ENCODE measurements at regions not wholly inside any gene's neighbourhood (a gene's known extent, or its start where the extent isn't known, plus 50 kb on each side); places are given as distances from the start of the nearest gene placed in this dataset.

DNA sequence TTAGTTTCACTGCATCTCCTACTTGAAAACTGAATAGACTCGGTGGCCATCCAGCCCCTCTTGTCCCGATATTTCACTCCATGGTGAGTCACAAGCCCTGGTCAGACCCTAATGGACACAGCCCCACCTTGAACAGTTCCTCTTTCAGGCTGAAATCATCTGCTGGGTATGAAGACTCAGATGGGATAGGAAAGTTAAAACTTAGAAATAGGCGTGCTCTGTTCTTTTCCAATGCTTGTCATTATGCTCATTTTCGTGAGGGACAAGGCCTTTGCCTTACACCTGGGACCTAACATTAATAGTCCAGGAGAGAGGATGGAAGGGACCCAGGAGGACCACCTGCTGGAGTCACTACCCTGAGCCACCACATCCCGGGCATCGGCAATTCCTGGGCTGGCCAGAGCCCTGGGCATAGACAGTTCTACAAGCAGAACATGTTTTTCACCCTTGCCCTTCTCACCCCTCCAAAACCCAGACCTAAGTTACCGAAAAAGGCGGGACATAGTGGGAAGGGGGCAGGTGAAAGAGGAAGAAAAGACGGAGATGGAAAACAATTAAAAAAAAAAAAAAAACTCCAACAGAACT is 278.3 kb downstream of the SOX9 start:
- Histone ChIP-seq H3K4me3 (ENCODE audit: low read length) (no peak overlapping the region), H3K36me3 (ENCODE audit: control insufficient read depth, insufficient read depth, low read length) (no peaks in the 10 kb centered on the region), H3K27ac (ENCODE audit: low read length) (no peak overlapping the region), H3K27me3 (ENCODE audit: control insufficient read depth, insufficient read depth, low read length) (no peaks in the 10 kb centered on the region), H3K9me3 (ENCODE audit: control insufficient read depth, insufficient read depth, low read length) (no peaks in the 10 kb centered on the region), H3K4me1 (ENCODE audit: control insufficient read depth, insufficient read depth, low read length) (no peaks in the 10 kb centered on the region)
- DNase-seq (no peak), ATAC-seq (no peak)
- Mint-ChIP-seq H3K27me3 (ENCODE audit: low read depth in 2 of 2) (no peaks in the 10 kb centered on the region), H3K36me3 (no peaks in the 10 kb centered on the region), H3K4me1 (no peaks in the 10 kb centered on the region), H3K9me3 (peaks cover 0 to 2% of the 10 kb centered on the region in 2 donors), H3K27ac (no peak overlapping the region), H3K4me3 (no peak overlapping the region)
- intact Hi-C loops (cut with micrococcal nuclease): no loop called here
- TF ChIP-seq, protein P1, sequence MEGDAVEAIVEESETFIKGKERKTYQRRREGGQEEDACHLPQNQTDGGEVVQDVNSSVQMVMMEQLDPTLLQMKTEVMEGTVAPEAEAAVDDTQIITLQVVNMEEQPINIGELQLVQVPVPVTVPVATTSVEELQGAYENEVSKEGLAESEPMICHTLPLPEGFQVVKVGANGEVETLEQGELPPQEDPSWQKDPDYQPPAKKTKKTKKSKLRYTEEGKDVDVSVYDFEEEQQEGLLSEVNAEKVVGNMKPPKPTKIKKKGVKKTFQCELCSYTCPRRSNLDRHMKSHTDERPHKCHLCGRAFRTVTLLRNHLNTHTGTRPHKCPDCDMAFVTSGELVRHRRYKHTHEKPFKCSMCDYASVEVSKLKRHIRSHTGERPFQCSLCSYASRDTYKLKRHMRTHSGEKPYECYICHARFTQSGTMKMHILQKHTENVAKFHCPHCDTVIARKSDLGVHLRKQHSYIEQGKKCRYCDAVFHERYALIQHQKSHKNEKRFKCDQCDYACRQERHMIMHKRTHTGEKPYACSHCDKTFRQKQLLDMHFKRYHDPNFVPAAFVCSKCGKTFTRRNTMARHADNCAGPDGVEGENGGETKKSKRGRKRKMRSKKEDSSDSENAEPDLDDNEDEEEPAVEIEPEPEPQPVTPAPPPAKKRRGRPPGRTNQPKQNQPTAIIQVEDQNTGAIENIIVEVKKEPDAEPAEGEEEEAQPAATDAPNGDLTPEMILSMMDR (IDR thresholded peaks at IDR 0.05): no peak
- 87% methylated on average over 6 of the region's 9 CpGs for WGBS (ENCODE audit: insufficient coverage)

DNA sequence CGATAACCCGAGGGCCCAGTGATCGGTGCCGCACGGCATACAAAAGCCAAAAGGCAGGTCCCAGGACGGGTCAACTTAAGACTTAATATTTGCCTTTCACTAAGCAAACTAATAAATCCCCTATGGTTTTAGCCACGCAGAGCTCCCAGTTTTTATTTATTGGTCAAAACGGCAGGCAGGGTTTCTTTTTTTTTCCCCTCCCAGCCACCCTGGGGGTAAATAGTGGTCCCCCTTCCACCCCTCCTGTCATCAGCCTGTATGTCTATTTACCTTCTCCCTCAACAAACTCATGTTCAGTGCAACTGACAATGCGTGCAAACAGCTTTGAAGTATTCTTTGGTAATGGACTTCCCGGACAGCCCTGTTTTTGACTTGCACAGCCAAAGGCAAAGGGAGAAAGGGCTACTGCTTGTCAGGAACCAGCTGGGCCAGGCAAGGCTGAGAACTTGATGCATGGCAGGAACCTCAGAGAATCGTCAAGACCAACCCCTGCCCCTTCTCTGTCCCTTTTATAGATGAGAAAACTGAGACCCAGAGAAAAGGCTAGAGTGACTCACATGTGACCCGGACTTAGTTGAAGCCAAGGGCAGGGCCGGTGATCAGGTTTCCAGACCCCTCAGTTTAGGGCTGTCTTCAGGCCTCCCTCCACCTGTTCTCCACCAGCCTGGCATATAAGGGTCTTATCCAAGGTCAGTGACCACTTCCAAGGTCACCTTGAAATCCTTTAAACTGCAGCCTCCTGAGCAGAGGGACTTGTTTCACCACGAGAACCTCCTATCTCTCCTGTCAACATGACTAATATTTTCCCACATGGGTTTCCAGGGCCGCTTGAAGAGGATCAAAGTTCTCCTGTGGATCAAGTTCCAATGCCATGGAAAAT is 279.0 kb downstream of the SOX9 start:
- Histone ChIP-seq H3K27me3 (ENCODE audit: control insufficient read depth, insufficient read depth, low read length) (no peaks in the 10 kb centered on the region), H3K27ac (ENCODE audit: low read length) (no peak overlapping the region), H3K9me3 (ENCODE audit: control insufficient read depth, insufficient read depth, low read length) (no peaks in the 10 kb centered on the region), H3K4me3 (ENCODE audit: low read length) (no peak overlapping the region), H3K36me3 (ENCODE audit: control insufficient read depth, insufficient read depth, low read length) (no peaks in the 10 kb centered on the region), H3K4me1 (ENCODE audit: control insufficient read depth, insufficient read depth, low read length) (no peaks in the 10 kb centered on the region)
- Mint-ChIP-seq H3K9me3 (peaks cover 0 to 2% of the 10 kb centered on the region in 2 donors), H3K4me3 (no peak overlapping the region), H3K27me3 (ENCODE audit: low read depth in 2 of 2) (no peaks in the 10 kb centered on the region), H3K27ac (no peak overlapping the region), H3K4me1 (no peaks in the 10 kb centered on the region), H3K36me3 (no peaks in the 10 kb centered on the region)
- WGBS (ENCODE audit: insufficient coverage): 87% methylated on average over 15 of the region's 15 CpGs
- intact Hi-C loops (cut with micrococcal nuclease): no loop called here
- DNase-seq (no peak), ATAC-seq (no peak)
- TF ChIP-seq, protein P1 (IDR thresholded peaks at IDR 0.05): no peak

- no peaks in the 10 kb centered on the region for H3K4me1 Mint-ChIP-seq
- no peaks in the 10 kb centered on the region for H3K4me1 ChIP-seq (ENCODE audit: control insufficient read depth, insufficient read depth, low read length)
- no peaks in the 10 kb centered on the region for H3K36me3 Mint-ChIP-seq
- no peaks in the 10 kb centered on the region for H3K27me3 ChIP-seq (ENCODE audit: control insufficient read depth, insufficient read depth, low read length)
- no peak overlapping the region for H3K27ac Mint-ChIP-seq
- peaks cover 0 to 2% of the 10 kb centered on the region in 2 donors for H3K9me3 Mint-ChIP-seq
- 90% methylated on average over 7 of the region's 7 CpGs for WGBS (ENCODE audit: insufficient coverage)
- H3K9me3 ChIP-seq (ENCODE audit: control insufficient read depth, insufficient read depth, low read length): no peaks in the 10 kb centered on the region
- H3K36me3 ChIP-seq (ENCODE audit: control insufficient read depth, insufficient read depth, low read length): no peaks in the 10 kb centered on the region
- no peak overlapping the region for H3K4me3 Mint-ChIP-seq
- H3K27ac ChIP-seq (ENCODE audit: low read length): no peak overlapping the region
- no peak overlapping the region for H3K4me3 ChIP-seq (ENCODE audit: low read length)
- H3K27me3 Mint-ChIP-seq (ENCODE audit: low read depth in 2 of 2): no peaks in the 10 kb centered on the region
- no peak for DNase-seq
- ATAC-seq: no peak
- TF ChIP-seq, protein P1 (IDR thresholded peaks at IDR 0.05): no peak
- intact Hi-C loops (cut with micrococcal nuclease): no loop called here
Observed at GRCh38 chr17:72400488-72400827, 279.6 kb downstream of the SOX9 start.

Measured in natural killer cell (primary cell).